NCI-H146 treated with DMSO at 0.1 percent for 48 hours (cell line): ENCODE measurements at regions not wholly inside any gene's neighbourhood (a gene's known extent, or its start where the extent isn't known, plus 50 kb on each side); places are given as distances from the start of the nearest gene placed in this dataset.
A peak's percentile ranks its signal among the peaks of the same experiment; 100 is the strongest.

Source experiments
- DNase-seq: peaks from one replicate; lab custom pipeline; 2025; ENCODE audit not compliant: unreplicated experiment; lab: John Stamatoyannopoulos, UW

GRCh38 chr15:69574506-69574905, 121.9 kb downstream of the RPLP1 start:
- no peak for DNase-seq

- no peak for DNase-seq
Measured at GRCh38 chr15:69575387-69575786, 122.8 kb downstream of the RPLP1 start.

- no peak for DNase-seq
Measured at GRCh38 chr15:69576035-69576526, 123.5 kb downstream of the RPLP1 start.

- peak; percentile 79 for DNase-seq
Measured at GRCh38 chr15:69576948-69577351, 124.3 kb downstream of the RPLP1 start.

- no peak for DNase-seq
Measured at GRCh38 chr15:69577397-69577796, 124.8 kb downstream of the RPLP1 start.

GRCh38 chr15:69578252-69578651, 125.6 kb downstream of the RPLP1 start:
- DNase-seq = no peak

GRCh38 chr15:69578787-69579583, 126.4 kb downstream of the RPLP1 start:
- DNase-seq = no peak

- DNase-seq = no peak
Measured at GRCh38 chr15:69579950-69580618, 127.5 kb downstream of the RPLP1 start.

GRCh38 chr15:69583626-69584025, 131.0 kb downstream of the RPLP1 start:
- DNase-seq = no peak

GRCh38 chr15:69585937-69586336, 133.3 kb downstream of the RPLP1 start:
- DNase-seq = no peak

- DNase-seq = no peak
Measured at GRCh38 chr15:69586721-69587120, 134.1 kb downstream of the RPLP1 start.

- no peak for DNase-seq
Measured at GRCh38 chr15:69587723-69588426, 135.3 kb downstream of the RPLP1 start.

GRCh38 chr15:69590201-69590710, 137.6 kb downstream of the RPLP1 start:
- DNase-seq = no peak

GRCh38 chr15:69590932-69591524, 138.4 kb downstream of the RPLP1 start:
- DNase-seq = no peak

GRCh38 chr15:69591905-69592508, 139.4 kb downstream of the RPLP1 start:
- DNase-seq = peak; percentile 88

- DNase-seq = no peak
Measured at GRCh38 chr15:69592954-69593353, 140.3 kb downstream of the RPLP1 start.

- DNase-seq = no peak
Measured at GRCh38 chr15:69593488-69593887, 140.9 kb downstream of the RPLP1 start.

GRCh38 chr15:69593981-69594966, 141.7 kb downstream of the RPLP1 start:
- DNase-seq = peak; percentile 93

GRCh38 chr15:69595009-69595791, 142.6 kb downstream of the RPLP1 start:
- DNase-seq = no peak
